ENCODE measurements at regions not wholly inside any gene's neighbourhood (a gene's known extent, or its start where the extent isn't known, plus 50 kb on each side); places are given as distances from the start of the nearest gene placed in this dataset.

DNA sequence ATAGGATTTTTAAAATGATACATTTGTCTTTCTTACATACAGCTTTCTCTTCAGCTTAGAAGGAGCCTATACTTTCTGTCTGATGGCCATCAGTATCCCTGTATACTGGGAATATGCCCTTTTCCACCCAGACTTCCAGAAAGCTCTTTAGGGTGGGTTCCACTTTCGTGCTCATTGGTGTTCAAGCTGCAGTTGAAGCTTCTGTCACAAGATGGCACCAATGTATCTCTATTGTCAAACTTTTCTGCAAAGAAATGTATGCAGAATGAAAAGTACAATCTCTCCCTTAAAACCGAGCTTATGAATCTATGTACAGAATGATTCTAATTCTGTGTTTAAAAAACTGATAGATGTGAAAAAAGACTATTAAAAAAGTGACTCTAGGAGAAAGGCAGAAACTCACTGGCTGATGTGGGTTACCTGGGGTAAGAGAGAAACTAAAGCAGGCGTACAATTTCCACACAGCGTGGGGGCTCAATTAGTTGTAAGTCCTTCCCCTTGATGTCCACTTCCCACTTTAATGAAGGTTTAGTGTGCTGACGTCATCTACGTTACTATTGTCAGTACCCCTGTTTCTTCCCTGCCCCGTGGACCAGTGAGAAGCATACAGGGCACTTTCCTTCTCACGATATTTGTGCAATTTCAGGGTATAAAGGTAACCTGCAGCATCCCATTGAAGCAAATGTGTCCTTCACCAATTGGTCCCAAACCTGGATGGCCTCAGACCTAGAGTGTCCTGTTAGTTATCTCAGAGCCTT lies 57.3 kb upstream of the TCEAL2 start:
- DNase-seq, result peak; percentile 1

DNA sequence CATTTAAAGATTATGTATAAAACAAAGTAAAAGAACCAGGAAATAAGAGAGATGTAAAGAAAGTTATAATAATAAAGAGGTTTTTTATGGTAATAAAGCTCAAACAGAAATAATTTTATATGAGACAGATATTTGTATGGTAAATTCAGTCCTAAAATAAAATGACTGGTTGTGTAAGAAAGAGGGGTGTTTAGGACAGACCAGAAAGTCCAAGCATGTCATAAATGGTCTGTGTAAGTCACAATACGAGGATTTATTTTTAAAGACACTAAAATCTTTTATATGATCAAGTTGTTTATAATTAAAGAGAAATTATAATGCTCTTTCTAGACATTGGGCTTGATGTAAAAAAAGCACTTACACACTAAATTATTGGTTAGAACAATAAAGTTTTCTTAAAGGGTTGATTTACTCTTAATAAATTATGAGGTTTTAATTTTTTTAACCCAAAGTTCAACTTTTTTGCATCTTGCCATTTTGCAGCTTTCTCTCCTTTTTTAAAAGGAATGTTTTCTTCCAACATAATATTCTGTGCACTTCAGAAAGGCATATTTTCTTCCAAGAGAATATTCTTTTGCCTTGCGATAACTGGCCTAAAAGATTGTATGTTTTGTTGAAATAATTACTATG lies 61.9 kb upstream of the TCEAL2 start:
- no peak for DNase-seq

DNA sequence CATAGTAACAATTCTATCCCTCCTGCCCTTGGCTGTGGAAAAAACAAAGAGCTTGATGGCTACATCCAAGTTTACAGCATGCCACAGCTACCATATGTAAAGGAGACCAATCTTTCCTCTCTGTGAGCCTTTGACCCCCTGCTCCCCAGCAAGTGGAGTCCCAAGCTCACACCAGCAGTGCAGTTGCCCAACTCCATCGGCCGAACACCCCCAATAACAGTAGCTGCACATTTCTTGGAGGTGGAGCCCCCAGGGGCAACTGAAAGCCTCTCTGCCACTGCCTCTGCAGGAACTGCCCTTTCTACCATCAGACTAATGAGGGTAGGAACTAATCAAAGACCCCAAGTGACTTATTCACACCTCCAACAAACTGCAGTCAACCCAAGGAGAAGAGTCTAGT lies 81.0 kb upstream of the TCEAL2 start:
- DNase-seq, result no peak

DNA sequence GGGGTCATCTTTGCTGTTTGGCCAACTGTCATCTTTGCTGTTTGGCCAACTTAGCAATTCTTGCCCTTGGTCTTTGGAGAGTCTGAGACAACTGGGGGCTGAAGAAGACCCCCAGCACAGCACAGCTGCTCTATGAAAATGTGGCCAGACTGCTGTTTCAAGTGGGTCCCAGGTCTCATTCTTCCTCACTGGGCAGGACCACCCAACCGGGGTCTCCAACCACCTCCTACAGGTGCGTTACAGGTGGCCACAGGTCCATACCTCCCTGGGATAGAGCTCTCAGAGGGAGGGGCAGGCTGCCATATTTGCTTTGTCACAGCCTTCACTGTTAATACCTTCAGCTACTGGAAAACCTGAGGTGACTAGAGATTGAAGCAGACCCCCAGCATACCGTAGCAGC lies 82.1 kb upstream of the TCEAL2 start:
- DNase-seq, result no peak

- DNase-seq, result no peak
These were observed 82.8 kb upstream of the TCEAL2 start for GRCh38 chrX:102042372-102043325.

- no peak for DNase-seq
These were observed 96.5 kb upstream of the TCEAL2 start for GRCh38 chrX:102029026-102029425.

DNA sequence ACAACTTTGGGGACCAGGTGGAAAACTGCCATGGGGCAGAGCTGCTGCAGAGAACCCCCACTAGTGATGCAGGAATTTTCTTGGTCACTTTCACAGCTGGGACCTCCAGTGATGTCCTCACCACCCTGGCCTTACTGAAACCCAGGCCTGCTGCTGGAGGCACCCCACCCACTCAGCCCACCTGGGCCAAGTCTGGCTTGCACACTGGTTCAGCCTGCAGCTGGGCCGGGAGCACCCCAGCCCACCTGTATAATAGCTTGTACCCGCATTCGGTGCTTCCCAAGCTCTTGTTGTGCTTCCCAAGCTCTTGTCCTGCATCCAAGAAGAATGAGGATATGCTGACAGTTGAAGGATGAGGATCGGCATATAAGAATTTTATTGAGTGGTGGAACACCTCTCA lies 86.4 kb upstream of the ZMAT1 start:
- no peak for DNase-seq

- DNase-seq, result no peak
These were observed 77.1 kb upstream of the ZMAT1 start for GRCh38 chrX:102008901-102009300.

- DNase-seq, result no peak
These were observed 68.1 kb upstream of the ZMAT1 start for GRCh38 chrX:101999644-102000539.

DNA sequence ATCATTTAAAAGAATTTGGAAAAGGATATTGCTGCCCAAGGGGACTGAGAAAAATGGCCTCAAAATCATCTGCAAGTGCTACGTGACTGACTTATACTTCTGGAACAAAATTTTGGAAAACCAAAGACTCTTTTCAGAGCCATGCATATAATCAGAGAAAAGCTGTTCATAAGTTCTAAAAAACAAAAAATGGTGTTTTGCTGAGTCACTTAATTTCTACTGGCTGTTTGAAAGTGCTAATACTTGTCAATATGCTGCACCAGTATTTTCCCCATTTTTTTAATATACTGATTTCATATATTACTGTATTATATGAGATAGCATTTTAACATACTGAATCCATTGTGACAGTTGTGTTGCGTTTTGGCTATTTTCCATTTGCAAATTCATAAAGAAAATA lies 61.5 kb upstream of the ZMAT1 start:
- DNase-seq, result no peak

- DNase-seq, result no peak
These were observed 54.8 kb upstream of the ZMAT1 start for GRCh38 chrX:101986586-101986985.

Data from hematopoietic multipotent progenitor cell treated with erythropoietin and hydrocortisone succinate and interleukin-3 and kit ligand, for 8 days (in vitro differentiated cells).